CD8-positive, alpha-beta memory T cell (primary cell): ENCODE measurements at regions not wholly inside any gene's neighbourhood (a gene's known extent, or its start where the extent isn't known, plus 50 kb on each side); places are given as distances from the start of the nearest gene placed in this dataset.
A peak's percentile ranks its signal among the peaks of the same experiment; 100 is the strongest.

Experiments used
- CTCF ChIA-PET: fragments of 350-600 bp; sonication (Branson Sonifier 250); formaldehyde crosslinking; loops from one replicate; lab custom pipeline; 2021; ENCODE audit warnings: antibody characterized with exemption; lab: Charles Lee
- POLR2A ChIA-PET: fragments of 350-600 bp; sonication (Branson Sonifier 250); formaldehyde crosslinking; loops from one replicate; lab custom pipeline; 2021; ENCODE audit warnings: antibody characterized with exemption; lab: Charles Lee
- DNase-seq, 5 donors: peaks; one replicate each; pipeline versions ENCODE4 v3.0.0 to v3.0.0-alpha.2; 2020 to 2022; ENCODE audit warnings: mixed read lengths in 1 of 5
- H3K27ac ChIP-seq: one replicate; pipeline ENCODE4 v1.7.0; 2013; ENCODE audit warnings: low read depth, mild to moderate bottlenecking, low read length, moderate library complexity
- H3K27me3 ChIP-seq: 2 replicates; pipeline ENCODE4 v1.7.0; 2013; ENCODE audit warnings: low read length, mild to moderate bottlenecking; ENCODE audit not compliant: insufficient read depth, poor library complexity, severe bottlenecking
- H3K36me3 ChIP-seq: 2 replicates; pipeline ENCODE4 v1.7.0; 2013; ENCODE audit warnings: mild to moderate bottlenecking, low read length, moderate library complexity; ENCODE audit not compliant: insufficient read depth
- H3K4me1 ChIP-seq: 2 replicates; pipeline ENCODE4 v1.7.0; 2013; ENCODE audit warnings: mild to moderate bottlenecking, low read length, moderate library complexity; ENCODE audit not compliant: insufficient read depth
- H3K4me3 ChIP-seq: 2 replicates; pipeline ENCODE4 v1.7.0; 2013; ENCODE audit warnings: mild to moderate bottlenecking, low read length
- H3K9me3 ChIP-seq: 2 replicates; pipeline ENCODE4 v1.7.0; 2013; ENCODE audit warnings: mild to moderate bottlenecking, low read length
- H3K27ac Mint-ChIP-seq, 8 donors: one replicate each; pipeline ENCODE4 v1.8.0; 2020 to 2021; ENCODE audit warnings: mixed read lengths in 8 of 8, mild to moderate bottlenecking in 6 of 8, inconsistent platforms in 3 of 8, moderate library complexity in 3 of 8
- H3K27me3 Mint-ChIP-seq, 2 donors: one replicate each; pipeline ENCODE4 v1.8.0; 2020 to 2021; ENCODE audit warnings: mixed read lengths in 2 of 2, mild to moderate bottlenecking in 1 of 2, moderate library complexity in 1 of 2
- H3K36me3 Mint-ChIP-seq, 3 donors: one replicate each; pipeline ENCODE4 v1.8.0; 2020 to 2021; ENCODE audit warnings: mixed read lengths in 3 of 3, inconsistent platforms in 1 of 3, mild to moderate bottlenecking in 1 of 3
- H3K4me1 Mint-ChIP-seq, 3 donors: one replicate each; pipeline ENCODE4 v1.8.0; 2020 to 2021; ENCODE audit warnings: mixed read lengths in 3 of 3, inconsistent platforms in 1 of 3, mild to moderate bottlenecking in 1 of 3
- H3K4me3 Mint-ChIP-seq, 7 donors: one replicate each; pipeline ENCODE4 v1.8.0; 2020 to 2021; ENCODE audit warnings: mixed read lengths in 7 of 7, mild to moderate bottlenecking in 6 of 7, moderate library complexity in 4 of 7, inconsistent platforms in 2 of 7
- H3K9me3 Mint-ChIP-seq, 5 donors: one replicate each; pipeline ENCODE4 v1.8.0; 2020 to 2022; ENCODE audit warnings: mixed read lengths in 5 of 5, mild to moderate bottlenecking in 3 of 5, moderate library complexity in 2 of 5, inconsistent platforms in 1 of 5

DNA sequence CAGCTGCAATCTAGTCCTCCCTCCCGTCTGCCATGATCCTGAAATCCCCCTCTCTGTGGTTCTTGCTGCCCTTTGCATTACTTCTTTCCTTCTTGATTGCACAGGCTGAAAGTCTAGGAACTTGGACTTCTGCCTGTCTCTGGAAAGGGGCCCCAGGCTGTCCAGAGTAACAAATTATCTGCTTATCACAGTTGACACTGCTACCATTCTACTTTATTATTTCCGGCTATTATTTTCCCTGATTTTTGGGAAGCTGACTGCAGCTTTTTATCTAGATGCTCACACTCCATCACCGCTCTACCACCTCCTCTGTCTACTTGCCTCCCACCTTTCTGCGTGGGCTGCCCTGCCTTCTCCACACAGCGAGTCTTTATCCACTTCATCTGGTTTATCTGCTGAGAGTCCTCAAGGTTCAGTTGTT is 202.1 kb upstream of the PLXNA2 start:
- H3K4me3 Mint-ChIP-seq = peak overlapping the region in 1 of 7 donors; percentile 0
- POLR2A ChIA-PET = no interaction called here

GRCh38 chr1:208448425-208448824 is 204.2 kb upstream of the PLXNA2 start:
- no peaks in the 10 kb centered on the region for H3K27me3 ChIP-seq
- Mint-ChIP-seq H3K27me3 (peaks cover 11 to 31% of the 10 kb centered on the region in 2 donors), H3K4me1 (no peaks in the 10 kb centered on the region), H3K4me3 (no peak overlapping the region), H3K27ac (no peak overlapping the region), H3K36me3 (peaks cover 0 to 3% (median 0%) of the 10 kb centered on the region in 3 donors), H3K9me3 (peaks cover under 1 to 13% (median 4%) of the 10 kb centered on the region in 5 donors)
- H3K4me3 ChIP-seq = no peak overlapping the region
- H3K36me3 ChIP-seq = no peaks in the 10 kb centered on the region
- no peak overlapping the region for H3K27ac ChIP-seq
- ChIA-PET POLR2A (no interaction called here), CTCF (no interaction called here)
- H3K4me1 ChIP-seq = no peaks in the 10 kb centered on the region
- no peaks in the 10 kb centered on the region for H3K9me3 ChIP-seq
- no peak for DNase-seq

More for the DNA sequence above, 202.1 kb upstream of the PLXNA2 start:
- H3K36me3 ChIP-seq = no peaks in the 10 kb centered on the region
- Mint-ChIP-seq H3K9me3 (peaks cover 12 to 19% (median 12%) of the 10 kb centered on the region in 5 donors), H3K4me1 (no peaks in the 10 kb centered on the region), H3K27me3 (peaks cover 11 to 33% of the 10 kb centered on the region in 2 donors), H3K36me3 (peaks cover 0 to 3% (median 0%) of the 10 kb centered on the region in 3 donors), H3K27ac (no peak overlapping the region)
- H3K4me1 ChIP-seq = no peaks in the 10 kb centered on the region
- DNase-seq = no peak
- H3K27ac ChIP-seq = no peak overlapping the region
- no peak overlapping the region for H3K4me3 ChIP-seq
- H3K27me3 ChIP-seq = no peaks in the 10 kb centered on the region
- CTCF ChIA-PET = no interaction called here
- H3K9me3 ChIP-seq = no peaks in the 10 kb centered on the region

DNA sequence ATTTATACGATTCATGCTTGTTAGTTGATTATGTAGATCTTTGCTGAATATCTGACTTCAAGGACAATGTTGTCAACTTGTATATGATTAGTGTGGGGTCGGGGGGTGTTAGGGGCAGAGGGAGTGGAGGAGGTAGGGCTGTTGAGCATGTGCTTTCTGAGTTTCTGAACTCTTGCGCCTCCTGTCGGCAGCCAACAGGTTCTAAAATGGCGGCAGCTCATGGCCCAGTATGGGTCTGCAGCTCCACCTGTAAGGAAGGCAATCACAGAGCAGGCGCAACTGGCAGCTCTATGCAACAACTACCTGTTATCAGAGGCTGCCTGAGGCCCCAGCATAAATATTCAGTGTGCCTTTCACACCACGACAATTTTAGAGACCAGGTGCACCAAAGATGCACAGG is 205.8 kb upstream of the PLXNA2 start:
- Histone ChIP-seq H3K4me3 (no peak overlapping the region), H3K4me1 (no peaks in the 10 kb centered on the region), H3K9me3 (no peaks in the 10 kb centered on the region), H3K27me3 (no peaks in the 10 kb centered on the region), H3K27ac (no peak overlapping the region), H3K36me3 (no peaks in the 10 kb centered on the region)
- Mint-ChIP-seq H3K27me3 (peaks cover 9 to 31% of the 10 kb centered on the region in 2 donors), H3K4me1 (no peaks in the 10 kb centered on the region), H3K27ac (no peak overlapping the region), H3K36me3 (peaks cover 0 to 3% (median 0%) of the 10 kb centered on the region in 3 donors), H3K4me3 (no peak overlapping the region), H3K9me3 (peaks cover 0 to 4% (median 2%) of the 10 kb centered on the region in 5 donors)
- POLR2A ChIA-PET = interaction anchor here (0.7 kb wide), 1 partner anchor 63 kb away, joined by 3 read pairs; no protein-coding TSS in a partner anchor
- DNase-seq = no peak
- CTCF ChIA-PET = no interaction called here

DNA sequence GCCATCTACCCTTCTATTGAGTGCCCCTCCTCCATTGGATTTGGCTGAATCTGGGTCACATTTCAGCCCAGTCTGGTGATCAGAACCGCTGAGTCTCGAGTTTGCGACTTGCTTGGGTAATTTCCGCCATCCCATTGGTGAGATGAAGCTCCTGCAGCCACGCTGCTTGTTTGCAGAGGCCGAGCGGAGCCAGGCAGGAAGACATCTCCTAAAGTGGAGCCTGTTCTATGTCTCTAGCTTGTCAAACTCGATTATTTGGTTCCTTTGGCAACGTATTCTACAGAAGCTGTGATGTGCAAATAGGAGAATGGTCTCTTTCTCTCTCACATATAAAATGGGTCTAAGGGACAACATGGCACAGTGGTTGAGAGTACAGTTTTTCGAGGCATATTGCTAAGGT is 206.8 kb upstream of the PLXNA2 start:
- H3K4me1 Mint-ChIP-seq = no peaks in the 10 kb centered on the region
- no peak overlapping the region for H3K27ac Mint-ChIP-seq
- Histone ChIP-seq H3K36me3 (no peaks in the 10 kb centered on the region), H3K4me3 (no peak overlapping the region), H3K27ac (no peak overlapping the region), H3K4me1 (no peaks in the 10 kb centered on the region), H3K27me3 (no peaks in the 10 kb centered on the region), H3K9me3 (no peaks in the 10 kb centered on the region)
- POLR2A ChIA-PET = no interaction called here
- H3K27me3 Mint-ChIP-seq = peaks cover 9 to 31% of the 10 kb centered on the region in 2 donors
- no peak for DNase-seq
- no peak overlapping the region for H3K4me3 Mint-ChIP-seq
- CTCF ChIA-PET = no interaction called here
- H3K9me3 Mint-ChIP-seq = peaks cover 0 to 4% (median 2%) of the 10 kb centered on the region in 5 donors
- H3K36me3 Mint-ChIP-seq = peaks cover 0 to 3% (median 0%) of the 10 kb centered on the region in 3 donors

- no peak overlapping the region for H3K4me3 Mint-ChIP-seq
- Histone ChIP-seq H3K27ac (no peak overlapping the region), H3K9me3 (no peaks in the 10 kb centered on the region), H3K4me1 (no peaks in the 10 kb centered on the region), H3K36me3 (no peaks in the 10 kb centered on the region), H3K4me3 (no peak overlapping the region), H3K27me3 (no peaks in the 10 kb centered on the region)
- peaks cover 0 to 4% (median 0%) of the 10 kb centered on the region in 5 donors for H3K9me3 Mint-ChIP-seq
- H3K36me3 Mint-ChIP-seq = no peaks in the 10 kb centered on the region
- H3K27me3 Mint-ChIP-seq = peaks cover 3 to 4% of the 10 kb centered on the region in 2 donors
- ChIA-PET POLR2A (no interaction called here), CTCF (no interaction called here)
- H3K4me1 Mint-ChIP-seq = no peaks in the 10 kb centered on the region
- no peak overlapping the region for H3K27ac Mint-ChIP-seq
- DNase-seq = no peak
Measured at GRCh38 chr1:208455821-208456220, 211.6 kb upstream of the PLXNA2 start.

- Mint-ChIP-seq H3K36me3 (no peaks in the 10 kb centered on the region), H3K27ac (no peak overlapping the region), H3K9me3 (peaks cover 0 to 4% (median 0%) of the 10 kb centered on the region in 5 donors), H3K4me3 (no peak overlapping the region), H3K4me1 (no peaks in the 10 kb centered on the region), H3K27me3 (peaks cover 4 to 5% of the 10 kb centered on the region in 2 donors)
- DNase-seq = no peak
- Histone ChIP-seq H3K4me3 (no peak overlapping the region), H3K9me3 (no peaks in the 10 kb centered on the region), H3K27ac (no peak overlapping the region), H3K36me3 (no peaks in the 10 kb centered on the region), H3K4me1 (no peaks in the 10 kb centered on the region), H3K27me3 (no peaks in the 10 kb centered on the region)
- ChIA-PET POLR2A (no interaction called here), CTCF (no interaction called here)
Measured at GRCh38 chr1:208456487-208456886, 212.3 kb upstream of the PLXNA2 start.

DNA sequence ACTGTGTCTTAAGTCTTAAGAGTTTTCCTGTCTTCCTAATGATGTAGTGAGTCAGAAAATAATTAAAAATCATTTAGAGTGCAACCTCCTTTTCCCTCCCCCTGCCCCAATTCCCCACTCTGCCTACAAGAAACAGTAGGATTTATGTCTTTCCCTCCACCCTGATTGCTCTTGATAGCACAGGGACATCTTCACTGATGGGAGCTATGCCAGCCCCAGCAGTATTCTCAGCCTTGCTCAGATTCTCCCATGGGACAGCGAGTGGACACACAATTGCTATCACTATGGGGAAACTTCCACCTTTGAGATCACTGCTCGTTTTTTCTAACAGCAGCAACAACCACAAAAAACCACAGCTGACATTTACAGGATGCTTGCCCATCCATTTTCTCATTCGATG is 216.6 kb upstream of the PLXNA2 start:
- Mint-ChIP-seq H3K9me3 (peaks cover 0 to 5% (median 0%) of the 10 kb centered on the region in 5 donors), H3K27me3 (peaks cover 7 to 10% of the 10 kb centered on the region in 2 donors), H3K4me1 (no peaks in the 10 kb centered on the region), H3K4me3 (no peak overlapping the region), H3K36me3 (no peaks in the 10 kb centered on the region), H3K27ac (no peak overlapping the region)
- H3K27ac ChIP-seq = no peak overlapping the region
- ChIA-PET CTCF (no interaction called here), POLR2A (no interaction called here)
- no peaks in the 10 kb centered on the region for H3K27me3 ChIP-seq
- H3K4me3 ChIP-seq = no peak overlapping the region
- H3K9me3 ChIP-seq = no peaks in the 10 kb centered on the region
- no peaks in the 10 kb centered on the region for H3K36me3 ChIP-seq
- H3K4me1 ChIP-seq = no peaks in the 10 kb centered on the region
- DNase-seq = no peak

DNA sequence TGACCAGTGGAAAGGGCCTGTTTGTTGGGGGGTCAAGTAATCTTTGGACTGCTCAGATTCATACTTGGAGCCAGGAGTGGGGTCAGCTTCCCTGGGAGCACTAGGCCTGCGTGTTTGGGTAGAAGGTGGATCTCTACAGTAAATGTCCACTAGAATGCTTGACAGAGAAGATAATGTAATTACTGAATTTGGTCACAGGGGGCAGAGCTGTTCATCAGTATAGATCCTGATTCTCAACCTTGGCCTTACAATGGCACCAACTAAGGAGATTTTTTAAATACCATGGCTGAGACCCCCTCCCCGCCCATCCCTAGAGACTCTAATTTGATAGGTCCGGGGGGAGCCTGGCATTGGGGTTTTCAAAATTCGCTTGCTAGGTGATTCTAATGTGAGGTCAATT is 217.5 kb upstream of the PLXNA2 start:
- Mint-ChIP-seq H3K36me3 (no peaks in the 10 kb centered on the region), H3K27ac (no peak overlapping the region), H3K4me1 (no peaks in the 10 kb centered on the region), H3K9me3 (peaks cover 0 to 5% (median 0%) of the 10 kb centered on the region in 5 donors), H3K4me3 (no peak overlapping the region), H3K27me3 (peaks cover 7 to 10% of the 10 kb centered on the region in 2 donors)
- Histone ChIP-seq H3K4me1 (no peaks in the 10 kb centered on the region), H3K27me3 (no peaks in the 10 kb centered on the region), H3K36me3 (no peaks in the 10 kb centered on the region), H3K27ac (no peak overlapping the region), H3K9me3 (no peaks in the 10 kb centered on the region), H3K4me3 (no peak overlapping the region)
- no peak for DNase-seq
- POLR2A ChIA-PET = no interaction called here
- CTCF ChIA-PET = no interaction called here
